Smooth muscle cell (in vitro differentiated cells): ENCODE measurements at regions not wholly inside any gene's neighbourhood (a gene's known extent, or its start where the extent isn't known, plus 50 kb on each side); places are given as distances from the start of the nearest gene placed in this dataset.
A peak's percentile ranks its signal among the peaks of the same experiment; 100 is the strongest.

ENCODE experiments used
- DNase-seq: peaks from one replicate; lab custom pipeline; 2025; ENCODE audit not compliant: unreplicated experiment; lab: John Stamatoyannopoulos, UW
- H2AFZ ChIP-seq: fragments of 200-600 bp; sonication (generic); 2 replicates; pipeline ENCODE4 v1.6.0; 2016; ENCODE audit warnings: antibody characterized with exemption, low read depth, mild to moderate bottlenecking
- H3F3A ChIP-seq: fragments of 200-600 bp; sonication (generic); 2 replicates; pipeline ENCODE4 v1.6.0; 2017; ENCODE audit warnings: antibody characterized with exemption, low read depth
- H3K27ac ChIP-seq: fragments of 200-600 bp; sonication (generic); 2 replicates; pipeline ENCODE4 v1.5.1; 2016; ENCODE audit warnings: low read depth, mild to moderate bottlenecking
- H3K27me3 ChIP-seq: fragments of 200-600 bp; sonication (generic); 2 replicates; pipeline ENCODE4 v1.6.1; 2016; ENCODE audit warnings: low read depth, mild to moderate bottlenecking
- H3K36me3 ChIP-seq: fragments of 200-600 bp; sonication (generic); 2 replicates; pipeline ENCODE4 v1.5.1; 2016; ENCODE audit warnings: low read depth
- H3K4me1 ChIP-seq: fragments of 200-600 bp; sonication (generic); 2 replicates; pipeline ENCODE4 v1.5.1; 2016; ENCODE audit warnings: low read depth
- H3K4me2 ChIP-seq: fragments of 200-600 bp; sonication (generic); 2 replicates; pipeline ENCODE4 v1.6.0; 2016; ENCODE audit warnings: mild to moderate bottlenecking
- H3K4me3 ChIP-seq: fragments of 200-600 bp; sonication (generic); 2 replicates; pipeline ENCODE4 v1.5.1; 2016; ENCODE audit warnings: mild to moderate bottlenecking
- H3K79me2 ChIP-seq: fragments of 200-600 bp; sonication (generic); 2 replicates; pipeline ENCODE4 v1.6.0; 2016; ENCODE audit warnings: low read depth, mild to moderate bottlenecking
- H3K9ac ChIP-seq: fragments of 200-600 bp; sonication (generic); 2 replicates; pipeline ENCODE4 v1.6.0; 2016; ENCODE audit warnings: low read depth
- H3K9me3 ChIP-seq: fragments of 200-600 bp; sonication (generic); replicated peaks from 2 replicates; pipeline ENCODE4 v1.5.1; 2016; ENCODE audit warnings: low read depth
- H4K20me1 ChIP-seq: fragments of 200-600 bp; sonication (generic); 2 replicates; pipeline ENCODE4 v1.6.0; 2016; ENCODE audit warnings: low read depth
- CTCF ChIP-seq: fragments of 200-600 bp; sonication (generic); IDR thresholded peaks from 2 replicates; pipeline ENCODE4 v1.5.1; 2017; ENCODE audit warnings: borderline replicate concordance, mild to moderate bottlenecking, antibody characterized with exemption; ENCODE audit not compliant: insufficient read depth, poor library complexity, severe bottlenecking
- WGBS: methylation state at CpG from one replicate; pipeline ENCODE4 v1.1.7; 2016; ENCODE audit warnings: low lambda C conversion rate; 5-methylcytosine and 5-hydroxymethylcytosine counted together

- TF ChIP-seq CTCF = no peak
Observed at GRCh38 chr18:43751203-43751602, 473.9 kb upstream of the SYT4 start.

GRCh38 chr18:43751835-43752234 is 474.5 kb upstream of the SYT4 start:
- H2AFZ ChIP-seq = no peak overlapping the region
- no peak for DNase-seq
- no peak overlapping the region for H3K4me3 ChIP-seq
- no peaks in the 10 kb centered on the region for H3K4me1 ChIP-seq
- no peak overlapping the region for H3K9ac ChIP-seq
- no peaks in the 10 kb centered on the region for H4K20me1 ChIP-seq
- no peaks in the 10 kb centered on the region for H3K79me2 ChIP-seq
- 87% methylated on average over 2 of the region's 2 CpGs for WGBS
- H3K27me3 ChIP-seq = no peaks in the 10 kb centered on the region
- H3K36me3 ChIP-seq = no peaks in the 10 kb centered on the region
- H3K27ac ChIP-seq = no peak overlapping the region
- no peak overlapping the region for H3K4me2 ChIP-seq
- no peaks in the 10 kb centered on the region for H3F3A ChIP-seq
- peaks cover 8% of the 10 kb centered on the region for H3K9me3 ChIP-seq
- TF ChIP-seq CTCF = no peak

More at GRCh38 chr18:43751203-43751602, 473.9 kb upstream of the SYT4 start:
- no peaks in the 10 kb centered on the region for H4K20me1 ChIP-seq
- no peak overlapping the region for H3K9ac ChIP-seq
- no peak overlapping the region for H3K4me2 ChIP-seq
- no peaks in the 10 kb centered on the region for H3F3A ChIP-seq
- no peak overlapping the region for H3K4me3 ChIP-seq
- DNase-seq = no peak
- no peaks in the 10 kb centered on the region for H3K27me3 ChIP-seq
- peak overlapping the region; percentile 23 for H3K27ac ChIP-seq
- H3K4me1 ChIP-seq = no peaks in the 10 kb centered on the region
- H3K36me3 ChIP-seq = no peaks in the 10 kb centered on the region
- peaks cover 11% of the 10 kb centered on the region for H3K9me3 ChIP-seq
- H3K79me2 ChIP-seq = no peaks in the 10 kb centered on the region
- no peak overlapping the region for H2AFZ ChIP-seq

GRCh38 chr18:43757273-43757672 is 480.0 kb upstream of the SYT4 start:
- WGBS = 82% methylated on average over 1 of the region's 1 CpG
- no peak overlapping the region for H2AFZ ChIP-seq
- DNase-seq = no peak
- no peak overlapping the region for H3K4me3 ChIP-seq
- no peaks in the 10 kb centered on the region for H3F3A ChIP-seq
- no peak for TF ChIP-seq CTCF
- H3K36me3 ChIP-seq = no peaks in the 10 kb centered on the region
- no peaks in the 10 kb centered on the region for H3K4me1 ChIP-seq
- H3K27me3 ChIP-seq = no peaks in the 10 kb centered on the region
- no peak overlapping the region for H3K9ac ChIP-seq
- no peaks in the 10 kb centered on the region for H4K20me1 ChIP-seq
- H3K4me2 ChIP-seq = no peak overlapping the region
- H3K27ac ChIP-seq = no peak overlapping the region
- H3K9me3 ChIP-seq = no peaks in the 10 kb centered on the region
- no peaks in the 10 kb centered on the region for H3K79me2 ChIP-seq

- Histone ChIP-seq H2AFZ (no peak overlapping the region), H3K9ac (no peak overlapping the region), H4K20me1 (no peaks in the 10 kb centered on the region), H3F3A (no peaks in the 10 kb centered on the region), H3K27me3 (no peaks in the 10 kb centered on the region), H3K4me2 (no peak overlapping the region), H3K79me2 (no peaks in the 10 kb centered on the region), H3K9me3 (no peaks in the 10 kb centered on the region), H3K4me3 (no peak overlapping the region), H3K36me3 (no peaks in the 10 kb centered on the region), H3K27ac (no peak overlapping the region), H3K4me1 (no peaks in the 10 kb centered on the region)
- TF ChIP-seq CTCF = no peak
- DNase-seq = no peak
Observed at GRCh38 chr18:43758734-43759133, 481.4 kb upstream of the SYT4 start.
